ENCODE measurements at regions not wholly inside any gene's neighbourhood (a gene's known extent, or its start where the extent isn't known, plus 50 kb on each side); places are given as distances from the start of the nearest gene placed in this dataset.

DNA sequence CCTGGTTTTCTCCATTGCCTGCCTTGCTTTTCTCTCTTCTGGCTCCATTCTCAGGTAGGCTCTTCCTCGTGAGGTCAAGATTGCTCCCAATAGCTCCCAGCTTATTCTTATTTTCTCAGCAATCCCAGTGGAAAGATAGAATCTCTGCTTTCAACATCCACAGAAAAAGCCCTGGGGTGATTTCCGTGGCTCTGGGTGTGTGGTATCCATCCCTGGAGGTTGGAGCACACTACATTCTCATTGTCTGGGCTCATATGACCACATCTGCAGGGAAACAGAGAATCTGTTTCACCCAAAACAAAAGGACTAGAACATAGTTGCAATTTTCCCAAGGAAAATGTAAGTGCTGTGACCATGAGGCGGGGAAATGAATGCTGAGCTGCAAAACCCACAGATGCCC lies 236.0 kb downstream of the TENT4A start:
- TF ChIP-seq, protein P1, sequence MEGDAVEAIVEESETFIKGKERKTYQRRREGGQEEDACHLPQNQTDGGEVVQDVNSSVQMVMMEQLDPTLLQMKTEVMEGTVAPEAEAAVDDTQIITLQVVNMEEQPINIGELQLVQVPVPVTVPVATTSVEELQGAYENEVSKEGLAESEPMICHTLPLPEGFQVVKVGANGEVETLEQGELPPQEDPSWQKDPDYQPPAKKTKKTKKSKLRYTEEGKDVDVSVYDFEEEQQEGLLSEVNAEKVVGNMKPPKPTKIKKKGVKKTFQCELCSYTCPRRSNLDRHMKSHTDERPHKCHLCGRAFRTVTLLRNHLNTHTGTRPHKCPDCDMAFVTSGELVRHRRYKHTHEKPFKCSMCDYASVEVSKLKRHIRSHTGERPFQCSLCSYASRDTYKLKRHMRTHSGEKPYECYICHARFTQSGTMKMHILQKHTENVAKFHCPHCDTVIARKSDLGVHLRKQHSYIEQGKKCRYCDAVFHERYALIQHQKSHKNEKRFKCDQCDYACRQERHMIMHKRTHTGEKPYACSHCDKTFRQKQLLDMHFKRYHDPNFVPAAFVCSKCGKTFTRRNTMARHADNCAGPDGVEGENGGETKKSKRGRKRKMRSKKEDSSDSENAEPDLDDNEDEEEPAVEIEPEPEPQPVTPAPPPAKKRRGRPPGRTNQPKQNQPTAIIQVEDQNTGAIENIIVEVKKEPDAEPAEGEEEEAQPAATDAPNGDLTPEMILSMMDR (IDR thresholded peaks at IDR 0.05): no peak
- TF ChIP-seq POLR2A (IDR thresholded peaks at IDR 0.05): no peak
- Histone ChIP-seq H3K4me1 (no peaks in the 10 kb centered on the region), H3K27ac (no peak overlapping the region), H3K36me3 (no peaks in the 10 kb centered on the region), H3K27me3 (peaks cover 0 to 6% (median 0%) of the 10 kb centered on the region in 4 donors), H3K4me3 (no peak overlapping the region), H3K9me3 (no peaks in the 10 kb centered on the region)
- 67 to 69% methylated on average over 3 of the region's 3 CpGs for WGBS, 2 donors
- intact Hi-C loops (cut with DNase I): no loop called here
- no peak for DNase-seq

DNA sequence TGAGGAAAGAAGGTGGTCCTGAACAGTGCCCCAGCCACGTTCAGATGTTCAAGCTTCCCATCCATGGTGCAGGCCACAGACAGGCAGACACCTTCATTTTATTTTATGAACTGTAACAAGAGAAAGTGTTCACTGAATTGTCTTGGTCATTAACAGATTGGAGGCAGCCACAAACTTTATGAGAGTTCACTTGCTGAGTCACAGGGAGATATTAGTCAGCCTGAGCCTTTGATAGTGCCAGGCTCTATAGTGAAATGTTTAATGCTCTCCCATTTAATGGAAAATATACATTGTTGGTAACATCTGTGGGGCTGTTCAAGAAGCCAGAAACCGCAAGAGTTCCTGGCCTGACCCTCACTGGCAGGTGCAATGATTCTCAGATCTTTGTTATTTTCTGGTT lies 237.0 kb downstream of the TENT4A start:
- H3K9me3 ChIP-seq: no peaks in the 10 kb centered on the region
- peaks cover 0 to 6% (median 0%) of the 10 kb centered on the region in 4 donors for H3K27me3 ChIP-seq
- WGBS, 2 donors: 38 to 51% methylated on average over 2 of the region's 2 CpGs
- no peaks in the 10 kb centered on the region for H3K36me3 ChIP-seq
- H3K4me3 ChIP-seq: no peak overlapping the region
- no peak for TF ChIP-seq POLR2A (IDR thresholded peaks at IDR 0.05)
- no peaks in the 10 kb centered on the region for H3K4me1 ChIP-seq
- no peak for DNase-seq
- H3K27ac ChIP-seq: no peak overlapping the region
- intact Hi-C loops (cut with DNase I): no loop called here

DNA sequence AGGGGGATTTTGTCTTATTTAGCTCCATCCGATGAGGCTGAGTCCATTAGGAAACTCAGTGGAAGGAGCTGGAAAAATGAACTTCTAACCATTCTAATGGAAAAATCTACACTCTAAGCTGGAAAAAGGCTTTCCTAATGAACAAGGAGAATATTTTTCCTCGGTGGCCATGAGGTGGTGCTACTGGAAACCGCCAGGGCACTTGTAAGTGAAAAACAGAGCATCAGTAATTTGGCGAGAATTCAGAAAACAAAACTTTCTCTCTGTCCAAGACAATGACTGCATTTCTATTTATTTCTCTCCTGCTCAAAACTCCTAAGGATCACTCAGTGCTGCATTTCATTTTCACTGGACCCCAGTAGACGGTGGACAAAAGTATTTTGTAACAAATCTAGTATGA lies 237.6 kb downstream of the TENT4A start:
- intact Hi-C loops (cut with DNase I): no loop called here
- Histone ChIP-seq H3K4me3 (no peak overlapping the region), H3K36me3 (no peaks in the 10 kb centered on the region), H3K4me1 (no peaks in the 10 kb centered on the region), H3K27ac (no peak overlapping the region), H3K9me3 (no peaks in the 10 kb centered on the region), H3K27me3 (peaks cover 0 to 6% (median 0%) of the 10 kb centered on the region in 4 donors)
- DNase-seq: no peak
- no peak for TF ChIP-seq POLR2A (IDR thresholded peaks at IDR 0.05)
- TF ChIP-seq, protein P1 (IDR thresholded peaks at IDR 0.05): no peak
- WGBS, 2 donors: 35 to 42% methylated on average over 5 of the region's 5 CpGs

DNA sequence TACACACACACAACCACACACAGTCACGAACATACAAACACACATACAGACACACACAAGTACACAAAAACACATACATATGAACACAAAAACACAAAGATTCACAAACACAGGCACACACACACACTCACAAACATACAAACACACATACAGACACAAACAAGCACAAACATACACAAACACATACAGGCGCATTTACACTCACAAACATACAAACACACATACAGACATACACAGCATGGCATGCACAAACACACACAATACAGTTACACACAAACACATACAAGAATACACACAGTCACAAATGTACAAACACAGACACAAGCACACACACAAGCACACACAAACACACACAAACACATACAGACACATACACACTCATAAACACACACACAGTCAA lies 247.9 kb downstream of the TENT4A start:
- TF ChIP-seq POLR2A (IDR thresholded peaks at IDR 0.05): no peak
- TF ChIP-seq, protein P1 (IDR thresholded peaks at IDR 0.05): no peak
- intact Hi-C loops (cut with DNase I): no loop called here
- H3K4me3 ChIP-seq: no peak overlapping the region
- H3K36me3 ChIP-seq: no peaks in the 10 kb centered on the region
- H3K9me3 ChIP-seq: no peaks in the 10 kb centered on the region
- no peak overlapping the region for H3K27ac ChIP-seq
- no peak for DNase-seq
- no peaks in the 10 kb centered on the region for H3K4me1 ChIP-seq
- WGBS, 2 donors: 82 to 86% methylated on average over 2 of the region's 2 CpGs
- no peaks in the 10 kb centered on the region for H3K27me3 ChIP-seq

DNA sequence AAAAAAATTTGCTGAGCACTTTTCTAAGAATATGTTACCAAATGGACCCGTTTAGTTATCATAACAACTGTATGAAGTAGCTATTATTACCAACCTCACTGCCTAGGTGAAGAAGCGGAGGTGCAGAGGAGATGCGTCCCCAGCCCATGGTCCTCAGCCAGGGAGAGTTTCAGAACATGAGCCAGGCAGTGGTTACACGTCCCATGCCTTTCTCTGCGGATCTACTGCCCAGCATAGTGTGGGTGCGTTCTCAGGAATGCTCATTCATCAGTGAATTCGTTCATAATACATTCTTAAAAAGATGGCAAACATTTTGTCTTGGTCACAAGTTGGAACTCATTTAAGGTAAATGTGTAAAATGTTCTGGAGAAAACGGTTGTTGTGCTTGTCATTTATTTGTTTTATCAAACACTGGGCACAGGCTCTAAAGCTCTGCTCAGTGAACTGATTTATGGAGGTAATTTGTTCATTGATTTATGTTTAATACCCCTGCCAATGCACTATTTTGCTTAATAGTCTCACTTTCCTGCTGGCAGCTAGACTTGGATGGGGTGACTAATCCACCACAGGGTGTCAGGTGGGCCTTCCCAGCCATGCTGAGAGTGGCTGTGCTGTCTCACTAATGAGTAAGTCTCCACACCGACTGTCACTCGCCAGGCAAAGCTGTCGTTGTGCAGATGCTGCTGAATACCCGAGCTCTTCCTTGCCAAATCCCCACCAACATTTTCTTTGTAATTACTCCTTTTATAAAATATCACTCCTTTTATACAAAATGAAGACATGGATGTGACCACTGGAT lies 248.8 kb downstream of the TENT4A start:
- Histone ChIP-seq H3K4me3 (no peak overlapping the region), H3K36me3 (no peaks in the 10 kb centered on the region), H3K27me3 (no peaks in the 10 kb centered on the region), H3K4me1 (no peaks in the 10 kb centered on the region), H3K27ac (no peak overlapping the region), H3K9me3 (no peaks in the 10 kb centered on the region)
- TF ChIP-seq POLR2A (IDR thresholded peaks at IDR 0.05): no peak
- TF ChIP-seq, protein P1 (IDR thresholded peaks at IDR 0.05): no peak
- intact Hi-C loops (cut with DNase I): no loop called here
- WGBS, 2 donors: 58 to 68% methylated on average over 12 of the region's 12 CpGs
- DNase-seq: no peak

Data from esophagus squamous epithelium (tissue), 5 donors.